ENCODE measurements at regions not wholly inside any gene's neighbourhood (a gene's known extent, or its start where the extent isn't known, plus 50 kb on each side); places are given as distances from the start of the nearest gene placed in this dataset.

- DNase-seq (ENCODE audit: extremely low read depth, low read depth, low spot score) = no peak
Measured at GRCh38 chr10:109529258-109529657, 394.1 kb downstream of the XPNPEP1 start.

GRCh38 chr10:109517748-109518147 lies 405.6 kb downstream of the XPNPEP1 start:
- DNase-seq (ENCODE audit: extremely low read depth, low read depth, low spot score) = no peak

- no peak for DNase-seq (ENCODE audit: extremely low read depth, low read depth, low spot score)
Measured at GRCh38 chr10:109504401-109504800, 418.9 kb downstream of the XPNPEP1 start.

- no peak for DNase-seq (ENCODE audit: extremely low read depth, low read depth, low spot score)
Measured at GRCh38 chr10:109487691-109488090, 435.6 kb downstream of the XPNPEP1 start.

GRCh38 chr10:109480836-109481235 lies 442.5 kb downstream of the XPNPEP1 start:
- no peak for DNase-seq (ENCODE audit: extremely low read depth, low read depth, low spot score)

GRCh38 chr10:109475711-109476421 lies 447.4 kb downstream of the XPNPEP1 start:
- no peak for DNase-seq (ENCODE audit: extremely low read depth, low read depth, low spot score)

- DNase-seq (ENCODE audit: extremely low read depth, low read depth, low spot score) = no peak
Measured at GRCh38 chr10:109474812-109475211, 448.5 kb downstream of the XPNPEP1 start.

GRCh38 chr10:109474261-109474660 lies 449.1 kb downstream of the XPNPEP1 start:
- DNase-seq (ENCODE audit: extremely low read depth, low read depth, low spot score) = no peak

GRCh38 chr10:109467551-109467950 lies 455.8 kb downstream of the XPNPEP1 start:
- no peak for DNase-seq (ENCODE audit: extremely low read depth, low read depth, low spot score)

- no peak for DNase-seq (ENCODE audit: extremely low read depth, low read depth, low spot score)
Measured at GRCh38 chr10:109464949-109465348, 458.4 kb downstream of the XPNPEP1 start.

- DNase-seq (ENCODE audit: extremely low read depth, low read depth, low spot score) = no peak
Measured at GRCh38 chr10:109457302-109457638, 466.0 kb downstream of the XPNPEP1 start.

- no peak for DNase-seq (ENCODE audit: extremely low read depth, low read depth, low spot score)
Measured at GRCh38 chr10:109456566-109457301, 466.6 kb downstream of the XPNPEP1 start.

- DNase-seq (ENCODE audit: extremely low read depth, low read depth, low spot score) = no peak
Measured at GRCh38 chr10:109454691-109455090, 468.6 kb downstream of the XPNPEP1 start.

- no peak for DNase-seq (ENCODE audit: extremely low read depth, low read depth, low spot score)
Measured at GRCh38 chr10:109451879-109452278, 471.4 kb downstream of the XPNPEP1 start.

GRCh38 chr10:109450702-109451101 lies 472.6 kb downstream of the XPNPEP1 start:
- DNase-seq (ENCODE audit: extremely low read depth, low read depth, low spot score) = no peak

GRCh38 chr10:109433434-109433833 lies 489.9 kb downstream of the XPNPEP1 start:
- no peak for DNase-seq (ENCODE audit: extremely low read depth, low read depth, low spot score)

- no peak for DNase-seq (ENCODE audit: extremely low read depth, low read depth, low spot score)
Measured at GRCh38 chr10:109432281-109432680, 491.0 kb downstream of the XPNPEP1 start.

- DNase-seq (ENCODE audit: extremely low read depth, low read depth, low spot score) = no peak
Measured at GRCh38 chr10:109430799-109431198, 492.5 kb downstream of the XPNPEP1 start.

- DNase-seq (ENCODE audit: extremely low read depth, low read depth, low spot score) = no peak
Measured at GRCh38 chr10:109430043-109430760, 493.1 kb downstream of the XPNPEP1 start.

GRCh38 chr10:109428775-109429491 lies 494.4 kb downstream of the XPNPEP1 start:
- DNase-seq (ENCODE audit: extremely low read depth, low read depth, low spot score) = no peak

GRCh38 chr10:109427411-109427810 lies 495.9 kb downstream of the XPNPEP1 start:
- no peak for DNase-seq (ENCODE audit: extremely low read depth, low read depth, low spot score)
